ENCODE measurements at regions not wholly inside any gene's neighbourhood (a gene's known extent, or its start where the extent isn't known, plus 50 kb on each side); places are given as distances from the start of the nearest gene placed in this dataset.

GRCh38 chrX:14193547-14193946, 163.9 kb upstream of the GEMIN8 start:
- no peak for TF ChIP-seq TOX (CRISPR knock-in tag; IDR thresholded peaks at IDR 0.05; ENCODE audit: borderline replicate concordance)
- no peak for TF ChIP-seq POU6F1 (CRISPR knock-in tag; IDR thresholded peaks at IDR 0.05; ENCODE audit: borderline replicate concordance, low read depth)
- no peak for TF ChIP-seq ZC3H10 (CRISPR knock-in tag; IDR thresholded peaks at IDR 0.05)
- TF ChIP-seq CSDC2 (CRISPR knock-in tag; IDR thresholded peaks at IDR 0.05): no peak
- no peak for TF ChIP-seq OSR1 (CRISPR knock-in tag; IDR thresholded peaks at IDR 0.05)
- no peak for TF ChIP-seq TSHZ2 (CRISPR knock-in tag; IDR thresholded peaks at IDR 0.05)
- no peak for TF ChIP-seq ZFP3 (CRISPR knock-in tag; IDR thresholded peaks at IDR 0.05)
- no peak for TF ChIP-seq RARB (CRISPR knock-in tag; IDR thresholded peaks at IDR 0.05)
- TF ChIP-seq ZNF8 (CRISPR knock-in tag; IDR thresholded peaks at IDR 0.05): no peak
- no peak for ATAC-seq

- ATAC-seq: no peak
- TF ChIP-seq CREB5 (CRISPR knock-in tag; IDR thresholded peaks at IDR 0.05; ENCODE audit: low read depth) (no peak), BACH2 (CRISPR knock-in tag; IDR thresholded peaks at IDR 0.05; ENCODE audit: borderline replicate concordance) (no peak), PPARA (CRISPR knock-in tag; IDR thresholded peaks at IDR 0.05; ENCODE audit: borderline replicate concordance) (no peak)
Observed at GRCh38 chrX:14173873-14174272, 144.2 kb upstream of the GEMIN8 start.

GRCh38 chrX:14164828-14165227, 135.1 kb upstream of the GEMIN8 start:
- no peak for TF ChIP-seq ESRRG (CRISPR knock-in tag; IDR thresholded peaks at IDR 0.05)
- ATAC-seq: no peak

GRCh38 chrX:14125462-14125861, 95.8 kb upstream of the GEMIN8 start:
- no peak for ATAC-seq
- TF ChIP-seq ZNF70 (CRISPR knock-in tag; IDR thresholded peaks at IDR 0.05): no peak
- TF ChIP-seq SNAI2 (CRISPR knock-in tag; IDR thresholded peaks at IDR 0.05): no peak
- TF ChIP-seq TOX (CRISPR knock-in tag; IDR thresholded peaks at IDR 0.05; ENCODE audit: borderline replicate concordance): no peak
- no peak for TF ChIP-seq CSRNP3 (CRISPR knock-in tag; IDR thresholded peaks at IDR 0.05)
- TF ChIP-seq BACH2 (CRISPR knock-in tag; IDR thresholded peaks at IDR 0.05; ENCODE audit: borderline replicate concordance): no peak
- TF ChIP-seq TCF4 (CRISPR knock-in tag; IDR thresholded peaks at IDR 0.05; ENCODE audit: borderline replicate concordance): no peak
- no peak for TF ChIP-seq PPARA (CRISPR knock-in tag; IDR thresholded peaks at IDR 0.05; ENCODE audit: borderline replicate concordance)
- no peak for TF ChIP-seq CSDC2 (CRISPR knock-in tag; IDR thresholded peaks at IDR 0.05)
- no peak for TF ChIP-seq ZNF8 (CRISPR knock-in tag; IDR thresholded peaks at IDR 0.05)
- no peak for TF ChIP-seq ESRRG (CRISPR knock-in tag; IDR thresholded peaks at IDR 0.05)
- no peak for TF ChIP-seq PATZ1 (CRISPR knock-in tag; IDR thresholded peaks at IDR 0.05; ENCODE audit: borderline replicate concordance)

- no peak for ATAC-seq
- no peak for TF ChIP-seq ZNF8 (CRISPR knock-in tag; IDR thresholded peaks at IDR 0.05)
- TF ChIP-seq TSHZ2 (CRISPR knock-in tag; IDR thresholded peaks at IDR 0.05): no peak
- no peak for TF ChIP-seq TOX (CRISPR knock-in tag; IDR thresholded peaks at IDR 0.05; ENCODE audit: borderline replicate concordance)
- no peak for TF ChIP-seq CREB5 (CRISPR knock-in tag; IDR thresholded peaks at IDR 0.05; ENCODE audit: low read depth)
- TF ChIP-seq OSR1 (CRISPR knock-in tag; IDR thresholded peaks at IDR 0.05): no peak
- TF ChIP-seq GLIS3 (CRISPR knock-in tag; IDR thresholded peaks at IDR 0.05): no peak
- no peak for TF ChIP-seq ZFP30 (CRISPR knock-in tag; IDR thresholded peaks at IDR 0.05)
- no peak for TF ChIP-seq BACH2 (CRISPR knock-in tag; IDR thresholded peaks at IDR 0.05; ENCODE audit: borderline replicate concordance)
- TF ChIP-seq ISL1 (CRISPR knock-in tag; IDR thresholded peaks at IDR 0.05): no peak
- TF ChIP-seq CSDC2 (CRISPR knock-in tag; IDR thresholded peaks at IDR 0.05): no peak
Observed at GRCh38 chrX:14124562-14124961, 94.9 kb upstream of the GEMIN8 start.
